ENCODE measurements at regions not wholly inside any gene's neighbourhood (a gene's known extent, or its start where the extent isn't known, plus 50 kb on each side); places are given as distances from the start of the nearest gene placed in this dataset.
"Not testable (repeated sequence)": the region's sequence is repeated elsewhere in the genome, so short reads cannot be mapped to it uniquely, and the experiment has no call there.

DNA sequence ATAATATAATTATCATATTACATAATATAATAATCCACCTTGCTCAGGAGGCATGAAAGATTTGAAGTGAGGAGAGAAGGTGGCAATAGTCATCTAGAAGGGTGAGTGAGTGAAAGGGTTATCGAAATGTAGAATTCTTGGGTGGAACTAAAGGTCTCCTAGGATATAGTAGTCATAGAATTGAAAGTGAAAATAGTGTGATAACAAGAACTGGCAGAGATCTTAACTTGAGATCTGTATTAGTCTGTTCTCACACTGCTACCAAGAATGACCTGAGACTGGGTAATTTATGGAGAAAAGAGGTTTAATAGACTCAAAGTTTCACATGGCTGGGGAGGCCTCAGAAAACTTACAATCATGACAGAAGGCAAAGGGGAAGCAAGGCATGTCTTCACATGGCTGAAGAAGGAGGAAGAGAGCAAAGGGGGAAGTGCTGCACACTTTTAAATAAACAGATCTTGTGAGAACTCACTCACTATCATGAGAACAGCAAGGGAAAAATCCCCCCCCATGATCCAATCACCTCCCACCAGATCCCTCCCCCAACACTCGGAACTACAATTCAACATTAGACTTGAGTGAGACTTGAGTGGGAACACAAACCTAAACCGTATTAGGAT is 351.5 kb downstream of the NR4A2 start:
- no peak for DNase-seq (ENCODE audit: low read depth)
- H3K4me3 ChIP-seq (ENCODE audit: low read depth, low read length) = no peak overlapping the region
- TF ChIP-seq, protein P1, sequence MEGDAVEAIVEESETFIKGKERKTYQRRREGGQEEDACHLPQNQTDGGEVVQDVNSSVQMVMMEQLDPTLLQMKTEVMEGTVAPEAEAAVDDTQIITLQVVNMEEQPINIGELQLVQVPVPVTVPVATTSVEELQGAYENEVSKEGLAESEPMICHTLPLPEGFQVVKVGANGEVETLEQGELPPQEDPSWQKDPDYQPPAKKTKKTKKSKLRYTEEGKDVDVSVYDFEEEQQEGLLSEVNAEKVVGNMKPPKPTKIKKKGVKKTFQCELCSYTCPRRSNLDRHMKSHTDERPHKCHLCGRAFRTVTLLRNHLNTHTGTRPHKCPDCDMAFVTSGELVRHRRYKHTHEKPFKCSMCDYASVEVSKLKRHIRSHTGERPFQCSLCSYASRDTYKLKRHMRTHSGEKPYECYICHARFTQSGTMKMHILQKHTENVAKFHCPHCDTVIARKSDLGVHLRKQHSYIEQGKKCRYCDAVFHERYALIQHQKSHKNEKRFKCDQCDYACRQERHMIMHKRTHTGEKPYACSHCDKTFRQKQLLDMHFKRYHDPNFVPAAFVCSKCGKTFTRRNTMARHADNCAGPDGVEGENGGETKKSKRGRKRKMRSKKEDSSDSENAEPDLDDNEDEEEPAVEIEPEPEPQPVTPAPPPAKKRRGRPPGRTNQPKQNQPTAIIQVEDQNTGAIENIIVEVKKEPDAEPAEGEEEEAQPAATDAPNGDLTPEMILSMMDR (IDR thresholded peaks at IDR 0.05; ENCODE audit: control insufficient read depth, extremely low read depth, insufficient read depth) = no peak

DNA sequence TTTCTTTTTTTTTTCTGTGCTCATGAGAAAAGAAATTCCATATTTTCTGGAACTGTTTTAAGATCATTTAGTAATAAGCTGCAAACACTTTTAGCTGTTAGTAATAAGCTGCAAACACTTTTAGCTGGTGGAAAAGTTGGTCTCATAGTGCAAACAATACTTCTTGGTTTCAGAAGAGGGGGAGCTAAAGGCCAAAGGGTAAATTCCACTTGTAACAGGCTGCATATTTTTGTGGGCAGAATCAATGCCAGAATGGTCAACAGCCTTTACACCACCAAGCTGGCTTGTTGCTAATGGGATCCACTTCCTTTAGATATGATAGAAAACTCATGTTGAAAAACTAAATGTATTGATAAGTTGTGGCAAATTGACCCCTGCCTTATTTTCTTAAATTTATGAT is 356.8 kb downstream of the NR4A2 start:
- DNase-seq (ENCODE audit: low read depth) = no peak
- no peak overlapping the region for H3K4me3 ChIP-seq (ENCODE audit: low read depth, low read length)
- TF ChIP-seq, protein P1 (IDR thresholded peaks at IDR 0.05; ENCODE audit: control insufficient read depth, extremely low read depth, insufficient read depth) = no peak

DNA sequence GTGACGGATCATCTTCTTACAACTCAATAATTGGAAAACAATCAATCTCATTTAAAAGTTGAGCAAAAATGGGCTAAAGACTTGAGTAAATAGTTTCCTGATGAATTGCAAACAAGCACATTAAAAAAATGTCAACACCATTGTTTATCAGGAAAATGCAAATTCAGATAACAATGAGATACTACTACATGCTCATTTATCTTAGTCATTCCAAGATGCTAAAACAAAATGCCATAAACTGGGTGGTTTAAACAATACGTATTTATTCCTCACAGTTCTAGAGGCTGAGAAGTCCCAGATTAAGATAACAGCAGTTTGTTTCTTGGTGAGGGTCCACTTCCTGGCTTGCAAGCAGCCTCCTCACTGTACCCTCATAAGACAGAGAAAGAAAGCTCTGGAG is 359.6 kb downstream of the NR4A2 start:
- TF ChIP-seq, protein P1 (IDR thresholded peaks at IDR 0.05; ENCODE audit: control insufficient read depth, extremely low read depth, insufficient read depth) = no peak
- no peak for DNase-seq (ENCODE audit: low read depth)
- no peak overlapping the region for H3K4me3 ChIP-seq (ENCODE audit: low read depth, low read length)

DNA sequence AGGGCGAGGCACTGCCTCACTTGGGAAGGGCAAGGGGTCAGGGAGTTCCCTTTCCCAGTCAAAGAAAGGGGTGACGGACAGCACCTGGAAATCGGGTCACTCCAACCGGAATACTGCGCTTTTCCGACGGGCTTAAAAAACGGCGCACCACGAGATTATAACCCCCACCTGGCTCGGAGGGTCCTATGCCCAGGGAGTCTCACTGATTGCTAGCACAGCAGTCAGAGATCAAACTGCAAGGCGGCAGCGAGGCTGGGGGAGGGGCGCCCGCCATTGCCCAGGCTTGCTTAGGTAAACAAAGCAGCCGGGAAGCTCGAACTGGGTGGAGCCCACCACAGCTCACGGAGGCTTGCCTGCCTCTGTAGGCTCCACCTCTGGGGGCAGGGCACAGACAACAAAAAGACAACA is 366.5 kb downstream of the NR4A2 start:
- DNase-seq (ENCODE audit: low read depth); H3K4me3 ChIP-seq (ENCODE audit: low read depth, low read length): not testable (repeated sequence)

DNA sequence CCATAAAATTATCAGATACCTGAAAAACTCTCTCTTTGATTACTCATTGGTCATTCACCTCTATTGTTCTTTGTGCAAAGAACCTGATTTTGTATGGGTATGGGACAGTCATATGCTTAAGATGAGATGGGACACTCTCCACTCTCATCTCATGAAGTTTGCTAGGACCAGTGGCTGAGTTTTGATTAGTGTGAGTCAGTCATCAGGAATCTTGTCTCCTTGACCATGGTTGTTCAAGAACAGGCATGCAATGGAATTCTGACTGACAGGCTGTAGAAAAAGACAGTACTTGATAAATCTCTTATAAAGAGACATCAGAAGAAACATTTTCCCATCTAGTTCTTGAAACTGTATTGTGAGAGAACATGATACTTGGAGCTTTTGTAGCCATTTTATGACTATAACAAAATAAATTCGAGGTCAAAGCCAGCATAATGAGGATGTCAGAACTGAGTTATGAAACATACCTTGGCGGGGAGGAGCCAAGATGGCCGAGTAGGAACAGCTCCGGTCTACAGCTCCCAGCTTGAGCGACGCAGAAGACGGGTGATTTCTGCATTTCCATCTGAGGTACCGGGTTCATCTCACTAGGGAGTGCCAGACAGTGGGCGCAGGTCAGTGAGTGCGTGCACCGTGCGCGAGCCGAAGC is 367.0 kb downstream of the NR4A2 start:
- H3K4me3 ChIP-seq (ENCODE audit: low read depth, low read length) = no peak overlapping the region
- DNase-seq (ENCODE audit: low read depth) = no peak
- TF ChIP-seq, protein P1 (IDR thresholded peaks at IDR 0.05; ENCODE audit: control insufficient read depth, extremely low read depth, insufficient read depth) = no peak

DNA sequence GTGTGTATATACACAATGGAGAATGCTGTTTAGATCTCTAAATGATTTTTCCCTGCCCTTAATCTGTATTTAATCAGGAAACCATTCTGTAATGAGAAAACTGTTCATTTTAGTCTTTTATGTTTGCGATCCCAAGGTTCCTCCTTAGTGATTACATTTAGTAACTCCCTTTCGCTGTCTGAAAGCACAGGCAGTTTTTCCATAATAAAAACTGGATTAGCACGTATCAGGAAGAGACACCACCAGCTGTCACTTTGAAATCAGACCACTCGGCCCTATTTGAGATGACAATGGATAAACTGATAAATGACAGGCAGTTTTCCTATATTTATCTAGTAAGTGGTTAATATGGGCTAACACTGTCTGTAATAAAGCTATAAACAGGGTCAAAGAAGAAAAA is 370.9 kb downstream of the NR4A2 start:
- DNase-seq (ENCODE audit: low read depth) = no peak
- TF ChIP-seq, protein P1 (IDR thresholded peaks at IDR 0.05; ENCODE audit: control insufficient read depth, extremely low read depth, insufficient read depth) = no peak
- H3K4me3 ChIP-seq (ENCODE audit: low read depth, low read length) = no peak overlapping the region

DNA sequence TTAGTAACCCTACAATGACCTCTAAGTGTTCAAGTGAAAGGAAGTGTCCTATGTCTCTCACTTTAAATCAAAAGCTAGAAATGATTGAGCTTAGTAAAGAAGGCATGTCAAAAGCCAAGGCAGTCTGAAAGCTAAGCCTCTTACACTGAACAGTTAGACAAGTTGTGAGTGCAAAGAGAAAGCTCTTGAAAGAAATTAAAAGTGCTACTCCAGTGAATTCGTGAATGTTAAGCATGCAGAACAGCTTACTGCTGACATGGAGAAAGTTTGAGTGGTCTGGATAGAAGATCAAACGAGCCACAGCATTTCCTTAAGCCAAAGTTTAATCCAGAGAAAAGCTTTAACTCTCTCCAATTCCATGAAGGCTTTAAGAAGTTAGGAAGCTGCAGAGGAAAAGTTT is 373.7 kb downstream of the NR4A2 start:
- TF ChIP-seq, protein P1 (IDR thresholded peaks at IDR 0.05; ENCODE audit: control insufficient read depth, extremely low read depth, insufficient read depth) = no peak
- H3K4me3 ChIP-seq (ENCODE audit: low read depth, low read length) = no peak overlapping the region
- DNase-seq (ENCODE audit: low read depth) = no peak

All from LNCaP clone FGC (cell line).